HCT116 (cell line): ENCODE measurements at regions not wholly inside any gene's neighbourhood (a gene's known extent, or its start where the extent isn't known, plus 50 kb on each side); places are given as distances from the start of the nearest gene placed in this dataset.

Source experiments
- POLR2A ChIP-seq: IDR thresholded peaks from 2 replicates; pipeline ENCODE4 v1.7.0; 2011; ENCODE audit warnings: borderline replicate concordance; ENCODE audit not compliant: insufficient read depth, insufficient read length; ENCODE audit errors: extremely low read depth
- POLR2AphosphoS5 ChIP-seq: IDR thresholded peaks from 2 replicates; pipeline ENCODE4 v1.6.1; 2011; ENCODE audit warnings: mild to moderate bottlenecking, low read depth, low read length, moderate library complexity
- TF ChIP-seq, protein P1 (sequence below), 3 experiments: fragments of 200-600 bp in 1 of 3; sonication (generic) in 1 of 3; IDR thresholded peaks in 2 of 3; conservative IDR thresholded peaks in 1 of 3; 2 replicates each; pipeline ENCODE4 v1.5.1; 2012 to 2017; ENCODE audit warnings: low read depth in 2 of 3, low read length in 2 of 3, antibody characterized with exemption in 1 of 3, borderline replicate concordance in 1 of 3, control low read depth in 1 of 3, mild to moderate bottlenecking in 1 of 3, mixed read lengths in 1 of 3, mixed run types in 1 of 3, moderate library complexity in 1 of 3; ENCODE audit not compliant: insufficient read depth in 1 of 3

DNA sequence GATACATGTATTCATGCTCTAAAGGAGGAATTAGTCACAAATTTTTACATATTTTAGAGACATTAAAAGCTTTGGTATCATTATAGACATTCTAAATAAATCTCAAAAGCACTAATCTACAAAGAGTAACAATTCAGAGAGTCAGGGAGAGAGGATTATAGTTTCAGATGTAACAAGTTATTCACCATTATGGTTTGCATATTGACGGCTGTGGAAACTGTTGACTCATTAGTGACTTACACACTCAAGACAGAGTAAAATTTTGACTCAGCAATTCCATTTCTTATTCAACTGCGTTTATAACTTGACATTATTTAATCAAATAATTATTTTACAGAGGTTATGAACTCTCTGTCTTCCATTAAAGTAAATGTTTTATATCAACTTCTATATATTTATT is 95.4 kb upstream of the SEMA3C start:
- TF ChIP-seq POLR2AphosphoS5 (no peak), POLR2A (no peak)
- TF ChIP-seq, protein P1, sequence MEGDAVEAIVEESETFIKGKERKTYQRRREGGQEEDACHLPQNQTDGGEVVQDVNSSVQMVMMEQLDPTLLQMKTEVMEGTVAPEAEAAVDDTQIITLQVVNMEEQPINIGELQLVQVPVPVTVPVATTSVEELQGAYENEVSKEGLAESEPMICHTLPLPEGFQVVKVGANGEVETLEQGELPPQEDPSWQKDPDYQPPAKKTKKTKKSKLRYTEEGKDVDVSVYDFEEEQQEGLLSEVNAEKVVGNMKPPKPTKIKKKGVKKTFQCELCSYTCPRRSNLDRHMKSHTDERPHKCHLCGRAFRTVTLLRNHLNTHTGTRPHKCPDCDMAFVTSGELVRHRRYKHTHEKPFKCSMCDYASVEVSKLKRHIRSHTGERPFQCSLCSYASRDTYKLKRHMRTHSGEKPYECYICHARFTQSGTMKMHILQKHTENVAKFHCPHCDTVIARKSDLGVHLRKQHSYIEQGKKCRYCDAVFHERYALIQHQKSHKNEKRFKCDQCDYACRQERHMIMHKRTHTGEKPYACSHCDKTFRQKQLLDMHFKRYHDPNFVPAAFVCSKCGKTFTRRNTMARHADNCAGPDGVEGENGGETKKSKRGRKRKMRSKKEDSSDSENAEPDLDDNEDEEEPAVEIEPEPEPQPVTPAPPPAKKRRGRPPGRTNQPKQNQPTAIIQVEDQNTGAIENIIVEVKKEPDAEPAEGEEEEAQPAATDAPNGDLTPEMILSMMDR (IDR thresholded peaks at IDR 0.05 in 2 of 3, conservative IDR thresholded peaks at IDR 0.05 in 1 of 3; ENCODE audit: borderline replicate concordance in 1 of 3, insufficient read depth in 1 of 3, low read depth in 2 of 3, low read length in 2 of 3): no peak
